ENCODE measurements at regions not wholly inside any gene's neighbourhood (a gene's known extent, or its start where the extent isn't known, plus 50 kb on each side); places are given as distances from the start of the nearest gene placed in this dataset.

DNA sequence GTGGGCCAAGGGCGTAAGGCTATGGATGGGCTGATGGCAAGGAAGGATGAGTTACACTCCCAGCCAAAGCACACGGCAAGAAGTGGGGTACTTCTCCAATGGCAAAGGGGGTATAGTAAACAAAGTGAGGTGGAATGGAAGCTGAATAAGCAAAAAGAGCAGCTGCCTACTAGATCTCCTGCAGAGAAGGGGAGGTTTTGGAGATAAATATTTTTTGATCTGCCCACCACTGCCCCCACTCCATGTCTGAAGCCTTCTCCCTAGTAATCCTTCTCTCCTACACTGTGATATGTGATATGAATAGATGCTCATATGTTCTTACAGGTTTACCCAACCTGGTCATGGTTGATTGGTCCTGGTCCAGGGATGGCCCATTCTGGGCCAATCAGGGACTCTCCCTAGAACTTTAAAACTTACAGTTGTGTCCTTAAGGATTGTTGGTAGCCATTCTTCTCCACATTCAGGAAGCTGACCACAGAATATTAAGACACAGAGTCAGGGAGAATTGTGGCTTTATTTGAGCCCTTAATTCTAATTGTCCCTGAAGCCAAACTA is 436.8 kb downstream of the OMA1 start:
- TF ChIP-seq SIN3A (IDR thresholded peaks at IDR 0.05; ENCODE audit: borderline replicate concordance, low read depth, low read length) (no peak), RFX5 (IDR thresholded peaks at IDR 0.05; ENCODE audit: low read length) (no peak), POLR2AphosphoS5 (IDR thresholded peaks at IDR 0.05; ENCODE audit: low read depth, low read length) (no peak), TCF12 (IDR thresholded peaks at IDR 0.05) (no peak), EZH2phosphoT487 (IDR thresholded peaks at IDR 0.05; ENCODE audit: borderline replicate concordance, low read depth) (no peak), FOXJ3 (CRISPR knock-in tag; IDR thresholded peaks at IDR 0.05) (no peak), RAD21 (IDR thresholded peaks at IDR 0.05; ENCODE audit: low read length) (no peak), GABPA (IDR thresholded peaks at IDR 0.05; ENCODE audit: low read depth) (no peak), TAF1 (IDR thresholded peaks at IDR 0.05; ENCODE audit: borderline replicate concordance, low read depth, low read length) (no peak), ELF1 (IDR thresholded peaks at IDR 0.05) (no peak)
- TF ChIP-seq, protein P1, sequence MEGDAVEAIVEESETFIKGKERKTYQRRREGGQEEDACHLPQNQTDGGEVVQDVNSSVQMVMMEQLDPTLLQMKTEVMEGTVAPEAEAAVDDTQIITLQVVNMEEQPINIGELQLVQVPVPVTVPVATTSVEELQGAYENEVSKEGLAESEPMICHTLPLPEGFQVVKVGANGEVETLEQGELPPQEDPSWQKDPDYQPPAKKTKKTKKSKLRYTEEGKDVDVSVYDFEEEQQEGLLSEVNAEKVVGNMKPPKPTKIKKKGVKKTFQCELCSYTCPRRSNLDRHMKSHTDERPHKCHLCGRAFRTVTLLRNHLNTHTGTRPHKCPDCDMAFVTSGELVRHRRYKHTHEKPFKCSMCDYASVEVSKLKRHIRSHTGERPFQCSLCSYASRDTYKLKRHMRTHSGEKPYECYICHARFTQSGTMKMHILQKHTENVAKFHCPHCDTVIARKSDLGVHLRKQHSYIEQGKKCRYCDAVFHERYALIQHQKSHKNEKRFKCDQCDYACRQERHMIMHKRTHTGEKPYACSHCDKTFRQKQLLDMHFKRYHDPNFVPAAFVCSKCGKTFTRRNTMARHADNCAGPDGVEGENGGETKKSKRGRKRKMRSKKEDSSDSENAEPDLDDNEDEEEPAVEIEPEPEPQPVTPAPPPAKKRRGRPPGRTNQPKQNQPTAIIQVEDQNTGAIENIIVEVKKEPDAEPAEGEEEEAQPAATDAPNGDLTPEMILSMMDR (IDR thresholded peaks at IDR 0.05): no peak
- TF ChIP-seq, protein P2, sequence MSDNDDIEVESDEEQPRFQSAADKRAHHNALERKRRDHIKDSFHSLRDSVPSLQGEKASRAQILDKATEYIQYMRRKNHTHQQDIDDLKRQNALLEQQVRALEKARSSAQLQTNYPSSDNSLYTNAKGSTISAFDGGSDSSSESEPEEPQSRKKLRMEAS (IDR thresholded peaks at IDR 0.05; ENCODE audit: low read depth): no peak
- TF ChIP-seq, protein P3, sequence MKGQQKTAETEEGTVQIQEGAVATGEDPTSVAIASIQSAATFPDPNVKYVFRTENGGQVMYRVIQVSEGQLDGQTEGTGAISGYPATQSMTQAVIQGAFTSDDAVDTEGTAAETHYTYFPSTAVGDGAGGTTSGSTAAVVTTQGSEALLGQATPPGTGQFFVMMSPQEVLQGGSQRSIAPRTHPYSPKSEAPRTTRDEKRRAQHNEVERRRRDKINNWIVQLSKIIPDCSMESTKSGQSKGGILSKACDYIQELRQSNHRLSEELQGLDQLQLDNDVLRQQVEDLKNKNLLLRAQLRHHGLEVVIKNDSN (IDR thresholded peaks at IDR 0.05; ENCODE audit: borderline replicate concordance, low read depth): no peak

All from SK-N-SH (cell line).